Esophagus squamous epithelium (tissue), 5 donors: ENCODE measurements at regions not wholly inside any gene's neighbourhood (a gene's known extent, or its start where the extent isn't known, plus 50 kb on each side); places are given as distances from the start of the nearest gene placed in this dataset.

ENCODE experiments used
- DNase-seq: peaks from one replicate; lab custom pipeline; 2025; lab: John Stamatoyannopoulos, UW
- H3K27ac ChIP-seq, 4 donors: fragments of 200-600 bp; sonication (generic); one replicate each; pipeline ENCODE4 v1.5.1; 2016 to 2019; ENCODE audit warnings: mild to moderate bottlenecking in 1 of 4
- H3K27me3 ChIP-seq, 4 donors: fragments of 200-600 bp; sonication (generic); 1 replicate in 3 of 4; 2 replicates in 1 of 4; pipeline versions ENCODE4 v1.5.1 to v1.6.0; 2017 to 2021; ENCODE audit warnings: antibody characterized with exemption in 1 of 4
- H3K36me3 ChIP-seq, 3 donors: fragments of 200-600 bp; sonication (generic); one replicate each; pipeline ENCODE4 v1.5.1; 2016 to 2019
- H3K4me1 ChIP-seq, 3 donors: fragments of 200-600 bp; sonication (generic); one replicate each; pipeline ENCODE4 v1.5.1; 2017 to 2019
- H3K4me3 ChIP-seq, 4 donors: fragments of 200-600 bp; sonication (generic); 1 replicate in 3 of 4; 2 replicates in 1 of 4; pipeline ENCODE4 v1.5.1; 2016 to 2019; ENCODE audit warnings: mild to moderate bottlenecking in 2 of 4, moderate library complexity in 1 of 4
- H3K9me3 ChIP-seq, 3 donors: fragments of 200-600 bp; sonication (generic); one replicate each; pipeline ENCODE4 v1.5.1; 2016 to 2019
- CTCF ChIP-seq, 6 experiments: fragments of 450-650 bp in 4 of 6; fragments of 200-600 bp in 2 of 6; sonication (generic) in 2 of 6; IDR thresholded peaks; one replicate each; pipeline ENCODE4 v1.5.1; 2016 to 2019; ENCODE audit warnings: antibody characterized with exemption in 6 of 6, mild to moderate bottlenecking in 4 of 6, moderate library complexity in 4 of 6
- POLR2A ChIP-seq, 4 donors: fragments of 450-650 bp; IDR thresholded peaks; one replicate each; pipeline ENCODE4 v1.6.1; 2017; ENCODE audit warnings: antibody characterized with exemption in 4 of 4, mild to moderate bottlenecking in 4 of 4, moderate library complexity in 3 of 4
- WGBS, 2 donors: methylation state at CpG; one replicate each; pipeline ENCODE4 v1.1.5; 2018; 5-methylcytosine and 5-hydroxymethylcytosine counted together
- intact Hi-C: fragments of 100-400 bp; cut with DNase I; formaldehyde crosslinking; loops from one replicate; pipeline ENCODE4 v1.15.0; 2022
- donor health status: DM: yes; HTN: yes; CAD: no.

- Histone ChIP-seq H3K4me3 (no peak overlapping the region), H3K9me3 (no peaks in the 10 kb centered on the region), H3K27me3 (no peaks in the 10 kb centered on the region), H3K36me3 (no peaks in the 10 kb centered on the region), H3K4me1 (no peaks in the 10 kb centered on the region), H3K27ac (no peak overlapping the region)
- WGBS, 2 donors, result 72 to 73% methylated on average over 4 of the region's 4 CpGs
- intact Hi-C loops, result no loop called here
- TF ChIP-seq CTCF (IDR thresholded peaks at IDR 0.05) (no peak), POLR2A (IDR thresholded peaks at IDR 0.05) (no peak)
- no peak for DNase-seq
Measured at GRCh38 chr7:53318566-53318965, 283.1 kb downstream of the POM121L12 start.

DNA sequence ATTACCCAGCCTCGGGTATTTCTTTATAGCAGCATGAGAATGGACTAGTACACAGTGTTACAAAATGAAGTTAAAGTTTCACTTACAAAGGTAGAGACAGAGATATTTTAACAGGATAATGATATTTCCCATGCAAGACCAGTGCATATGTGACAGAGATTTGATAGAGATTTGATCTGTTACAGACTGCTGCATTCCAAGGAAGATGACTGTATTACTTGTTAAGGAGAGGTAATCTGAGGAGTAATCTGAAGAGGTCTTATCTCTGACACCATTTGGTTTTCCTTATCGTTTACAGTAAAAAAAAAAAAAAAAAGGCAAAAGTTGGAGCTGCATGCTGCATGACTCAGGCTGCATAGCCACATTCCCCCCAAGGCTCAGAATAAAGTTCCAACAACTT lies 289.6 kb downstream of the POM121L12 start:
- TF ChIP-seq POLR2A (IDR thresholded peaks at IDR 0.05) (no peak), CTCF (IDR thresholded peaks at IDR 0.05) (no peak)
- intact Hi-C loops, result no loop called here
- Histone ChIP-seq H3K4me3 (no peak overlapping the region), H3K9me3 (no peaks in the 10 kb centered on the region), H3K4me1 (no peaks in the 10 kb centered on the region), H3K27me3 (no peaks in the 10 kb centered on the region), H3K27ac (no peak overlapping the region), H3K36me3 (no peaks in the 10 kb centered on the region)
- no peak for DNase-seq
- 42 to 43% methylated on average over 2 of the region's 2 CpGs for WGBS, 2 donors

DNA sequence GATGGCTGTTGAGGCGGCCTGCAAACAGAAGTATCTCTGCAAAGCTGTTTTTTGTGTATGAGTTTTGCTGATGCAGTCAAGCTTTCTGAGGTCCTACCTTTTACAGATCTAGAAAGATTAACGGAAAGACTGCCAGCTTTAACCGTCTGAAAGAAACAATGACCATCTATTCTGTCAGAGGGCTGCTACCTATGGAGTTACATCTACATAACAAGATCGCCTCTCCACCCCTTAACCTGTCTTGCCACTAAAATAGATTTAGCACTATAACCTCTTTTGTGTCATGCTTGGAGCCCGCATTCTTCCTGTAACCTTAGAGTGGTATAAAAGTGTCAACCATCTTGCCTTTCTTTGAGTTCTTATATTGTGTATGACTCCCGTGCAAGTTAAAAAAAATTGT lies 291.2 kb downstream of the POM121L12 start:
- WGBS, 2 donors, result 55 to 57% methylated on average over 6 of the region's 6 CpGs
- no peaks in the 10 kb centered on the region for H3K27me3 ChIP-seq
- H3K36me3 ChIP-seq, result no peaks in the 10 kb centered on the region
- H3K27ac ChIP-seq, result no peak overlapping the region
- no peaks in the 10 kb centered on the region for H3K4me1 ChIP-seq
- no peak overlapping the region for H3K4me3 ChIP-seq
- TF ChIP-seq POLR2A (IDR thresholded peaks at IDR 0.05) (no peak), CTCF (IDR thresholded peaks at IDR 0.05) (no peak)
- H3K9me3 ChIP-seq, result no peaks in the 10 kb centered on the region
- intact Hi-C loops, result no loop called here
- DNase-seq, result no peak

- intact Hi-C loops, result no loop called here
- WGBS, 2 donors, result 55 to 77% methylated on average over 5 of the region's 8 CpGs
- no peak for DNase-seq
- TF ChIP-seq CTCF (IDR thresholded peaks at IDR 0.05), result no peak
- TF ChIP-seq POLR2A (IDR thresholded peaks at IDR 0.05), result no peak
- Histone ChIP-seq H3K4me3 (no peak overlapping the region), H3K27me3 (no peaks in the 10 kb centered on the region), H3K27ac (no peak overlapping the region), H3K9me3 (no peaks in the 10 kb centered on the region), H3K4me1 (no peaks in the 10 kb centered on the region), H3K36me3 (no peaks in the 10 kb centered on the region)
Measured at GRCh38 chr7:53336105-53336668, 300.8 kb downstream of the POM121L12 start.

- no peaks in the 10 kb centered on the region for H3K36me3 ChIP-seq
- no peak for DNase-seq
- no peak overlapping the region for H3K27ac ChIP-seq
- H3K4me1 ChIP-seq, result no peaks in the 10 kb centered on the region
- WGBS, 2 donors, result 81 to 88% methylated on average over 1 of the region's 1 CpG
- H3K4me3 ChIP-seq, result no peak overlapping the region
- H3K9me3 ChIP-seq, result no peaks in the 10 kb centered on the region
- TF ChIP-seq CTCF (IDR thresholded peaks at IDR 0.05) (no peak), POLR2A (IDR thresholded peaks at IDR 0.05) (no peak)
- intact Hi-C loops, result no loop called here
- H3K27me3 ChIP-seq, result no peaks in the 10 kb centered on the region
Measured at GRCh38 chr7:53340220-53340619, 304.8 kb downstream of the POM121L12 start.
